ENCODE measurements at regions not wholly inside any gene's neighbourhood (a gene's known extent, or its start where the extent isn't known, plus 50 kb on each side); places are given as distances from the start of the nearest gene placed in this dataset.
"Not testable (repeated sequence)": the region's sequence is repeated elsewhere in the genome, so short reads cannot be mapped to it uniquely, and the experiment has no call there.

- no peak for DNase-seq
Measured at GRCh38 chr2:211157211-211157610, 600.8 kb downstream of the CPS1 start.

GRCh38 chr2:211157856-211158463 lies 601.6 kb downstream of the CPS1 start:
- peak; percentile 60 for DNase-seq

- DNase-seq: no peak
Measured at GRCh38 chr2:211159972-211160371, 603.6 kb downstream of the CPS1 start.

GRCh38 chr2:211161236-211161635 lies 604.8 kb downstream of the CPS1 start:
- no peak for DNase-seq

GRCh38 chr2:211162911-211163310 lies 606.5 kb downstream of the CPS1 start:
- no peak for DNase-seq

GRCh38 chr2:211170843-211171242 lies 614.4 kb downstream of the CPS1 start:
- DNase-seq: no peak

GRCh38 chr2:211174021-211174420 lies 617.6 kb downstream of the CPS1 start:
- DNase-seq: no peak

- DNase-seq: no peak
Measured at GRCh38 chr2:211174631-211175030, 618.2 kb downstream of the CPS1 start.

GRCh38 chr2:211175956-211176355 lies 619.6 kb downstream of the CPS1 start:
- DNase-seq: no peak

GRCh38 chr2:211176514-211177141 lies 620.2 kb downstream of the CPS1 start:
- DNase-seq: no peak

GRCh38 chr2:211181626-211182025 lies 625.2 kb downstream of the CPS1 start:
- DNase-seq: no peak

- DNase-seq: no peak
Measured at GRCh38 chr2:211187602-211188001, 631.2 kb downstream of the CPS1 start.

GRCh38 chr2:211203986-211204385 lies 647.6 kb downstream of the CPS1 start:
- DNase-seq: no peak

GRCh38 chr2:211204456-211204855 lies 648.1 kb downstream of the CPS1 start:
- DNase-seq: no peak

- DNase-seq: no peak
Measured at GRCh38 chr2:211204902-211205301, 648.5 kb downstream of the CPS1 start.

- DNase-seq: no peak
Measured at GRCh38 chr2:211205358-211205757, 649.0 kb downstream of the CPS1 start.

GRCh38 chr2:211205836-211206235 lies 649.4 kb downstream of the CPS1 start:
- no peak for DNase-seq

- DNase-seq: no peak
Measured at GRCh38 chr2:211216221-211216620, 659.8 kb downstream of the CPS1 start.

- not testable (repeated sequence) for DNase-seq
Measured at GRCh38 chr2:211219548-211219947, 663.1 kb downstream of the CPS1 start.

GRCh38 chr2:211225784-211226183 lies 669.4 kb downstream of the CPS1 start:
- DNase-seq: no peak

GRCh38 chr2:211228559-211228958 lies 672.2 kb downstream of the CPS1 start:
- no peak for DNase-seq

GRCh38 chr2:211237586-211238275 lies 681.3 kb downstream of the CPS1 start:
- no peak for DNase-seq

GRCh38 chr2:211241891-211242290 lies 685.5 kb downstream of the CPS1 start:
- DNase-seq: no peak

- DNase-seq: no peak
Measured at GRCh38 chr2:211247751-211248150, 691.4 kb downstream of the CPS1 start.
